ENCODE measurements at regions not wholly inside any gene's neighbourhood (a gene's known extent, or its start where the extent isn't known, plus 50 kb on each side); places are given as distances from the start of the nearest gene placed in this dataset.
A peak's percentile ranks its signal among the peaks of the same experiment; 100 is the strongest.

DNA sequence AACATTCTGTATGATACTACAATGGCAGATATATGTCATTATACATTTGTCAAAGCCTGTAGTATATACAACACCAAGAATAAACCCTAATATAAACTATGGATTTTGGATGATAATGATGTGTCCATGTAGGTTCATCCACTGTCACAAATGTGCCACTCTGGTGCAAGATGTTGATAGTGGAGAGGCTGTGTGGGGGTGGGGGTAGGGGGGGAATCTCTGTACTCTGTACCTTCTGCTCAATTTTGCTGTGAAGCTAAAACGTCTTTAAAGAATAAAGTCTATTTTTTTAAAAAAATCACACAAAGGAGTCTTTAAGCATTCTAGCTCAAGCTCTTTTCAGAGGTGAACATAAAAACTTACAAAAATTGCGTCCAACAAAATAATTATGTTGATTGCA is 88.2 kb upstream of the ABI3BP start:
- DNase-seq, result no peak

DNA sequence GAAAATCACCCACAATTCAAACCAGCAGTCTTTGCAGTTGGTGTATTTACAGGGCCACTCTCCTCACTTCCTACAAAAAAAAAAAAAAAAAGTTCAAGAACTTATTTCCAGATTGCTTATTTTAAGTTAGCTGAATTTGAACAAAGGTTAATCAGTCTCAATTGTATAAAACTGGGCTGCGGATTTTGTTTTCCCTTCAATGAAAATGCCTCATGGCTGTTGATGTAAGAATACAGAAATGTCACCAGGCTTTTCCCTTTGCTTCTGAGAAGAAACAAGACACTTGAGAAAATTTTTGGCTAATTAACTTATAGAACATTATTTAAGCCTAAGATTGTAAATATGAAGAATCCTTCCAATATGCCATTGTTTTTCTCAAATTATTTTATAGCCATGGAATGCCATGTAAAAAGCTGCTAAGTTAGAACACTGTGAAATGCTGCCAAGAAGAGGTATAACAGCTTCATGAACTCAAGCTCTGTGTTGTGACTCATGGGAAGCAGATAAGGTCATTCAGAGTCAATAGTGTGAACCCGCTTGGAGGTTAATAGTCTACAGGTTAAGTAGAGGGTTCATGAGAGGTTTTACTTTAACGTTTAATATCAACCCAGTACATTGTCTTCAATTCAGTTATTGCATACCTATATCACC is 84.3 kb upstream of the ABI3BP start:
- no peak for DNase-seq

DNA sequence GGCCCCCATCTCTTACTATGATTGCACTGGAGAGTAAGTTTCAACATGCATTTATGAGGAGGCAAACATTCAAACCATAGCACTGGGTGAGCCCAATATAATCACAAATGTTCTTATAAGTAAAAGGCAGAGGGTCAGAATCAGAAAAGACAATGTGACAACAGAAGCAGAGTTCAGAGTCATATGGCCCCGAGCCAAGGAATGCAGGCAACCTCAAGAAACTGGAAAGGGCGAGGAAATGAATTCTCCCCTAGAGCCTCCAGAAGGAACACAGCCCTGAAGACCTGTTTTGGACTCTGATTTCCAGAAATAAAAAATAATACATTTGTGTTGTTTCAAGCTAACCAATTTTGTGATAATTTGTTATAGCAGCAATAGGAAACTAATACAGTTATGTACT is 81.3 kb upstream of the ABI3BP start:
- no peak for DNase-seq

DNA sequence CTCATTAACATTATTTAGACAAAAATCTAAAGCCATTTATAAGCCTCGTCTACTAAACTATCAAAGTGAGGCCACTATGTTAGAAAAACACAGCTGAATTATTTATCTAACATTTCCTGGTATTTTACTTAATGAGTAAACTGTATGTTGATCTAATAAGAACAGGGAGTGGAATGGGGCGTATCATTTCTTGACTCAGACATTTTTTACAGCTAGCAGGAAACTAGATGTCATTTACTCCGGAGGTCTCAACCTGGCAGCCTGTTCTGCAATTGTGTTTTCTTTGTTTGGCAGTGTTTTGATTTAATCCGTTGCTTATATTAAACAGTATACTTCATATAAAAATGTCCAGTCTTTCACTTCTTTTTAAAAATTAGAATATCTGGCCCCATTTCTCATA is 79.1 kb upstream of the ABI3BP start:
- no peak for DNase-seq

DNA sequence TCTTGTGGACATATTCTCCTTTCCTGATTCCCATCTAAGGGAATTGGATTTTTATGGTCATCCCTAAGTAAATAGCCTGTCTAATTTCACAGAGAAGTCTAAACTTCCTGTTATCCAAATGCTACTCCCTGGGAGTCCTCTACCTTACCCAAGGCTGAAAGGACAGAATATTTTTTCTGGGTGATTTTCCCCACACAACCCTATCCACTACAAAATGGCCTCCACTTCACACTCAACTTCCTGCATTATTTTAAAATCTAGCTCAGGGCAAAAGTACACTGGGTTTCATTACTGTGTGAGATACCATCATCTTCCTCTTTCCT is 77.5 kb upstream of the ABI3BP start:
- no peak for DNase-seq

DNA sequence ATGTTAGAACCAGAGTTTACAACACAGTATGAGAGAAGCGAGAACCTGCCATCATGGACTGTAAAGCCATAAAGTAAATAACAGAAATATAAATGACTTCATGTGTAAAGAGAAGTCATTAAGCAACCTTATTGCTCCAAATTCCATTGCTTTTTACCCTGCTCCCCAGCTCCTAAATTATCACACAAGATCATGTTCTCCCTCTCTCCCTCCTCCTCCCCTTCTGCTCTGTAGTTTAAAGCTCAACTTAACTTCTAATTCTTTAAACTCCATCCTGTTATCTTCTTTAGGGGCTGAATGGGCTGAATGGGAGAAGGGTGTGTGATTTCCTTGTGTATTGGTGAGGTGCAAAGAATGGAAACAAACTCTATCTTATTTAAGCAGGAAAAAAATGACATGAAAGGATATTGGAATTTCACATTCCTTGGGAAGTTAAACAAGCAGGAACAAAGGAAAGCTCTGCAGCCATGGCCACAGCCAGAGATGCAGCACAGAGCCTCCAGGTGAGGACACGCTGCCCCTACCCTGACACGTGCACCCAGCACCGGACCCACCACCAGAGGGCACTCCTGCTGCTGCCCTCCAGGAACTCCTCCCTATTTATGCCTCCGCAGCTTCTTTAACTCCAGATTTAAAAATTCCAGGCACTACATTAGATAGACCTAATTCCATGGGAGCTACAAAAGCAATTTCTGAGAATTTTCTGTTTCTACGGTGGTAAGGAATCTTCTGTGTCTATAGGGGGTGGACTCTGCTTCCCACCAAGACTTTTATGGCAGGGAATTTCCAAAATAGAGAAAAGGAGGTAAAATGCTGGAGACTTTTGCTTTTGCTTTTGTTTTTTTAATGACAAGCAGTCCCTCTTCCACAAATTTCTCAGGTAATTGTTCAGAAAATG is 76.9 kb upstream of the ABI3BP start:
- DNase-seq, result peak; percentile 76

DNA sequence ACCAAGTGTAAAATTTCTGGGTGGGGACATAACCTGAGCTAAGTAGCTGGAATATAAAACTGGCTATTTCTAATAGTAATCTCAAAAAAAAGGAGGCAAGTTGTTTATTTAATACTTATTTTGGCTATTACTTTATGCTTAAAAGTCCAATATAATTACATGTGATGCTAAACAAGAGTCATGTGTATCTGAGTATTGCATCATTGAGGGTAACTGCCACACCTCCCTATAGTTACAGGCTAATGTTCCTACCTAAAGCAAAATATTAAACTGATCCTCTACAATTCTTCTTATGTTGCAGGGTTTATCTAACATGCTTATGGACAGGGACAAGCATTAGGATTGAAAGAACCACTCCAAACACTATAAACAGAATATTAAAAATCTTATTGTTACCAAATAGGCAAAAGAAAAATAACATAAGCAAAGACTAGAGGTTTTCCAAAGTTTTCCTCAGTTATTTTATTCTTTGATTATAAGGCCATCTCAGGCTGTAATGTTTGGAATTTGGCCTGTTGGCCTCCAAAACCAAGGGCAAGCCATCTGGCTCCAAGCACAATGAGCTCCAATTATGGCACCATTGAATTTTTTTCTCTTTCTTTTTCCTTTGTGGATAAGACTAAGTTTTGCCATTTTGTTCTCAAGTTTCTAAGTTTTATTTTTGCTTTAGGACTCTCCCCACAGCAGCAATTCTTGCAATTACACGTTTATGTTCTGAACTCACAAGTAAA is 75.8 kb upstream of the ABI3BP start:
- no peak for DNase-seq

DNA sequence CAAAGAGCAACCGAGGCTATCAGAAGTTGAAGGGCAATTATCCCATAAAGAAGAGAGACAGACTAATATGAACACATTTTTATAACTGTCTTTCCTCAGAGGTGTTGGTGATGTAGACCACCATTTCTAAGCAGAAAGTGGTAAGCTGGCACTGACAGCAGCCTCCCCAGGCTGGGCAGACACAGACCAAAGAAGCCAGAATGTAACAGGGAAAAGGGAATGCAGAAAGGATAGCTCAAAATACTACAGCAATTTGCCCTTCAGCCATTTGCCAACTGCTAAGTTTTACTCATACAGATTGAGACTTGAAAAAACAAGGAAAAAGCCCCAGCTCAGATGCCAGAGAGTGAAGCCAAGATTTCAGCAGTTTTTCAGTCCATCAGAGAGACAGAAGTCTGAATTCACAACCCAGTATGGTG is 73.5 kb upstream of the ABI3BP start:
- no peak for DNase-seq

DNA sequence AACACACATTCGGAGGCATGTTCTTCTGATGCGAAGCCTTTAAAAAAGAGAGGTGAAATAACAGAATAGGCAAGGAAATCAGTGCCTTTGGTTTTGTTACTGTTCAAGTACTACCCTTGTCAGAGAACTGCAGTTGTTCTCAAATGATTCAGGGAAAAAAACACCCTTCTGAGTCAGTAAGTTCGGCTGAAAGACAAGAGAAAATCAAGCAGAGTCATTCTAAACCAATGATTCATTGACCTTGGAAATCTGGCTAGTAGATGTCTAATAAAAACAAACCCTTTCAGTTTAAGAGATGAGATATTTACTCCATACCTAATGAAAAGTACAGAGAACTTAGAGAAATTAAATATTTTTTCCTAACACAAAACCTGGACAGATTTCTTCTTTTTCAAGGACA is 72.7 kb upstream of the ABI3BP start:
- no peak for DNase-seq

DNA sequence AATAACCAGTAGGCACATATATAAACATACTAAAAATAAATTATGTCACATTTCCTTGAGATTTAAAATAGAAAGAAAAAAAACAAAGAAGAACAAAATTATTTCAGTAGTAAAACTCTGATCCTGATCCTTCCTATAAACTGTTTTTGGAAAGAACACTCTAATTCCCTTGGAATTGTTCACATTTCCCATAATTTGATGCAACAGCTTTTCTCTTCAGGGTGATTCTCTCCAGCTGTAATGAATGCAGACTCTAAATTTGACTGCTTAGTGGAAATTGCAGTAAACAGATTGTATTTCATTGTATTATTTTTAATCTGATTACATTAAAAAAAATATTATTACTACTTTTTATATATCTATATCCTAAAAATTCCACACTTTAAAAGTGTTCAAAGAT is 70.2 kb upstream of the ABI3BP start:
- DNase-seq, result no peak

DNA sequence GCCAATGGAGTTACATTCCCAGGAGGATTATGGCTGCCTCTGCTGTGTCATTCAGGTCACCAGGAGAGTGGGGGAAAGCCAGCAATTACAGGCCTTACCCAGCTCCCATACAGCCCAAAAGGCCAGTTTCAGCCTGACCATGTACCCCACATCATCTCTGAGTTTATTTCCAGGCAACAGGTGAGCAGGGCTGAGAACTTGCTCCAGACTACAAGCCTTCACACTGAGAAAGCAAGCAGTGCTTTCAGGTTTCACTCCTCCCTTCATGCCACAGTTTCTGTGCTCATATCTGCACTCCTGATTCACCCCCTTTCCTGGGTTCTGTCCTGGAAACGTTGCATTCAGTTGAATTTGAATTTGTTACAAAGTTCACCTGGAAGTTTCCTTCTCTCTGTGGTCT is 68.1 kb upstream of the ABI3BP start:
- DNase-seq, result no peak

DNA sequence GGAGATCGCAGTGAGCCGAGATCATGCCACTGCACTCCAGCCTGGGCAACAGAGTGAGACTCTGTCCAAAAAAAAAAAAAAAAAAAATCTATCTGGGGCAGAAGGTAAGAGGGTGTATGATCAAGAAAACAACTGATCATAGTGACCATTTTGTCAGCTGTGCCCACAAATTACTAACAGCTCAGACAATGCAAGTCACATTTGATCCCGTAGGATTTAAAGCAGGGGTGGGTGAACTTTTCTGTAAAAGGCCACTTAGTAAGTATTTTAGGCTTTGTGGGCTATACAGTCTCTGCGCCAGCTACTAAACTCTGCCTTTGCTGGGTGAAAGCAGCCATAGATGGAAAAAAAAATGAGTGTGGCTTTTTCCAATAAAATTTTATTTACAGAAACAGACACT is 57.6 kb upstream of the ABI3BP start:
- no peak for DNase-seq

DNA sequence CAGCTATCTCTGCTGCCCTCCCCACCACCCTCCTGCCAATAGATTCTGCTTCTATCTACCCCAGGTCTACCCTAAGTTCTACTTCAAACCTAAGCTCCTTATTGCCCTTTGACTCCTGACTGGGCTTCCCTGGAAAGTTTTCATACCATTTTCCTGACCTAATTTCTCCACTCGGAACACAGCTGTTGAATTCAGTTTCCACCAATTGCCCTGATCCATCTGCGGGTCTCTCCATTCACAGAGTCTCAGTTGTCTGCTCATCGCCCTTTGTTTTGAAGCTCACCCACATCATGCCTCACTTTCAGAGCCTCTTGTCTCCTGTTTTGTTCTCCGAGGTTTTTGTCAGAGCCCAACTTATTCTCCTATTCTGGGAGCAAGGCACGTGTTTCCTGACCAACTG is 56.8 kb upstream of the ABI3BP start:
- no peak for DNase-seq

DNA sequence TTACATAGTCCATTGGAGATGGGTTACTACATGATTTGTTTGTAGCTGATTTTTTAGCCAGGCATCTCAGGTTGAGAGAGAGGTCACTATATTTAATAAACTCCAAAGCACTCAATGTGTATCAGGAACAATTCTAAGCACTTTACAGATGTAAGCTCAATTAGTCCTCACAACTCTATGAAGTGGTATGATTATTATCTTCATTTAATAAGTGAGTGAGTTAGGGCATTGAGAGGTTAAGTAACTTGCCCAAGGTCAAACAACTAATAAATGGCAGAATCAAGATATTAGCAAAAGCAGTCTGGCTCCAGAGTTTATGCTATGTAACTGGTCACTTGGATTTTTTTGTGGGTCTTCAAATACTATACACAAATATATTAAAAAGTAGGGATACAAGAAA is 56.3 kb upstream of the ABI3BP start:
- no peak for DNase-seq

DNA sequence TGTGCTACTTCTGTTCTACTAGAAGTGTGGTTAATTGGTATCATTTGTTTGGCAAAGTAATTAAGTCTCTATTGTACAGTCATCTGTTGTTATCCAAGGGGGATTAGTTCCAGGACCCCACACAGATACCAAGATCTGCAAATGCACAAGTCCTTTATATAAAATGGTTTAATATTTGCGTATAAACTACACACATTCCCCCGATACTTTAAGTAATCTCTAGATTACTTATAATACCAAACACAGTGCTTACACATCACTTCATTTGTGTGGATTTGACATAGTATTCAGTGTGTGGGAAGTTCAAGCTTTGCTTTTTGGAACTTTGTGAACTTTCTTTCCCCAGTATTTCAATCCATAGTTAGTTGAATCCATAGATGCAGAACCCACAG is 50.5 kb upstream of the ABI3BP start:
- DNase-seq, result no peak

DNA sequence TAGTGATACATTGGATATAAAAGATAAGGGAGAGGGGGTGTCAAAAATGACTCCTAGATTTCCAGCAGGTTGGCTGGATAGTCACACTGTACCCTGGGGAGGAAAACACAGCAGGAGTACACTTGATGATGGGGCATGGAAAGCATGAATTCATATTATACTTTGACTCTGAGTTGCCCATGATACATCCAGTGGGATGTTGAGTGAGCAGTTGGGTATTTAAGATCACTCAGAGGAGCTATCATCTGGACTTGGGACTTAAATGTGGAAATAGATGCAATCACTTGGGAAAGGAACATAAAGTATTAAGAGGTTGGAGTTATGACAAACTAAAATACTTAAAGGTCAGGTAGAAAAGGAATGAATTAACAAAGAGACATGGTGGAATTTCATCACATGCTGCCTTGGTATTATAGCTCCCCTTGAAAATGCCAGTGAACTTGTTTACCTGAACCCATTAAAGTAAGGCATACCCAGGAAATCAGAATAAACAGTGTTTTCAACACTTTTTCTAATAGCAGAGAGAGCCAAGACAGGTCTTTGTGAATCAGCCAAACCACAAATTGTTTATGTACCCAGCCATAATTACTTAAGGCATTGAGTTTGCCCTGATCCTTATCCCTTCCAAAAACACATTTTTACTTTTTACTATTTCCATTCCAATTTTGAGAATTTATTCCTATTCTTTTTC is 49.9 kb upstream of the ABI3BP start:
- DNase-seq, result no peak

Measured in activated CD4-positive, alpha-beta T cell treated with anti-CD3 and anti-CD28 coated beads for 48 hours (primary cell).